GM18499 (cell line): ENCODE measurements at regions not wholly inside any gene's neighbourhood (a gene's known extent, or its start where the extent isn't known, plus 50 kb on each side); places are given as distances from the start of the nearest gene placed in this dataset.

Experiments used
- ATAC-seq: cut with Tn5 transposase; IDR thresholded peaks from one replicate; pipeline ENCODE4 v1.9.1; 2021; ENCODE audit warnings: moderate number of reproducible peaks; ENCODE audit not compliant: insufficient read depth, unreplicated experiment

GRCh38 chr4:32778025-32778424, 2057.9 kb downstream of the PCDH7 start:
- no peak for ATAC-seq

DNA sequence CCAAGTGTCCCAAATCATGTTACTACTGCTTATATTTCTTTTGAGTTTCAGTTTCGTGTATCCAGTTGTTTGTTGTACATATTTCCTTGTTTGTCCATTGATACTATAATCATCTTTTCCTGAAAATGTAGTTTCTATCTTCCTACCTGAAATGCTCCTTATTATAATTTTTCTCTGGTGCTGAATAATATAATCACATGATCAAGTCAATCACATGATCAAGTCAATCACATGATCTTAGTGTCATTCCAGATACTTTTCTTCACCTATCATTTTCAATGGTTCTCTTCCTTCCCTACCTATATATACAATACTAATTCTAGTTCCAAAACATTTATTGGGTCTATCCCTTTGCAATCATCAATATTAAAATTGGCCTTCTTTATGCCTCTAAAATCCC, 2058.8 kb downstream of the PCDH7 start:
- no peak for ATAC-seq

DNA sequence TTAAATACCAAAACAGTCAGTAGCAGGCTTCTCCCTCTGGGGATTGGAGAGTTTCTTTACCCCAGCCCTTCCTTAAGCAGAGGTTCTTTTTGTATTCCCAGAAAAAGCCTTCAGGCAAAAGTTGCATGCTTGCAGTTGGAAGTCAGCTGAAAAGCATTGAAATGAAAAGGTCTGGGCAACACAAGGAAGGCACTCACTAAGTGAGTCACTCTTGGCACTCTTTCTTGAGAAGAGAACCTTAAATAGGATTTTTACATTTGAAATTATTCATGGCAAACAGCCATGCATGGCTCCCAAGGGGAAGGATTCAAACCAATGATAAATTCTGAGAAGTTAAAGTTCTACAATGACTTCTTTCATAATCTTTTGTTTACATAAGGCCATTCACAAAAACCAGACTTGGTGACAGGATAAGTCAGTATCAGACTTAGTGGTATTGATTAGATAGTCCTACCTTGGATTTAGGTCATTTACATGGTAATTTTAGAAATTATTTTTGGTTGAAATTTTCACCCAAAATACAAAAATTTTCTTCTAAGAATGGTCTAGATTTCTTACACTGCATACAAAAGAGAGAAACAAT, 2068.9 kb downstream of the PCDH7 start:
- ATAC-seq = no peak

DNA sequence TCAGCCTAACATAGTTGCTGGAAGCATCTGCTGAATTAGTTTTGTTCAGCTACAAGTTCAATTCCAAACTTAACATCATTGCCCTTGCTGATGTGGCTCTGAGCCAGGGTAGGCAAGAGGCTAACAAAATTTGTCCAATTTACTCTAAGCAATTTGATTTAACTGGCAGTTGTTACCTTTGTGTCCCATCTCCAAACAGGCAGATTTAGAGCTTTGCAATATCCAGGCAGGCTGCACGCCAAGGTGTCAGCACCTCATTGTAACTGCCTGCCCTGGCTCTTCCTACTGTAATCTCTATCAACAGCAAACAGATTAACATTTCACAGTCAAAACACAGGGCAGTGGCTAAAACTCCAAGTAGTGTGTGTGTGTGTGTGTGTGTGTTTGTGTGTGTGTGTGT, 2070.6 kb downstream of the PCDH7 start:
- no peak for ATAC-seq

GRCh38 chr4:32798471-32799159, 2078.4 kb downstream of the PCDH7 start:
- ATAC-seq = no peak

- ATAC-seq = no peak
Observed at GRCh38 chr4:32824336-32824735, 2104.2 kb downstream of the PCDH7 start.

- no peak for ATAC-seq
Observed at GRCh38 chr4:32826169-32826568, 2106.0 kb downstream of the PCDH7 start.

- ATAC-seq = no peak
Observed at GRCh38 chr4:32830160-32830559, 2110.0 kb downstream of the PCDH7 start.

- no peak for ATAC-seq
Observed at GRCh38 chr4:32831104-32831503, 2110.9 kb downstream of the PCDH7 start.

- ATAC-seq = no peak
Observed at GRCh38 chr4:32840461-32841189, 2120.5 kb downstream of the PCDH7 start.

DNA sequence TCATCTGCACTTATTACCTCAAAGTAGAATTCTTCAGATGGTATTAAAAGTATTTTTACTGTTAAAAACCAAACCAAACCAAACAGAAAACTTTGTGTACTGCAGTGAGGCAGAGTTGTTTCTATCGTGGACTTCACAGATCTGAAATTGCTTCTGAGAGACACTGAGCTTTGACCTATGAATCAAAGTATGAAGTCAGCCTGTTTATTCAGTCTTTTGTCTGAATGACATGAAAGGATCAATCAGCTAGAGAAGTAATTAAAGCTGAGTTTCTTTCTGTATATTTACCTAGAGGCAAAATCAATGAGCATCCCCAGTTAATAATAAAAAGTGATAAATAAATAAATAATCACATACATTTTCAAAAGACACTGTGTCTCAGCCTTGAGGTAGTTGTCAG, 2121.0 kb downstream of the PCDH7 start:
- ATAC-seq = no peak

GRCh38 chr4:32847461-32847860, 2127.3 kb downstream of the PCDH7 start:
- no peak for ATAC-seq

DNA sequence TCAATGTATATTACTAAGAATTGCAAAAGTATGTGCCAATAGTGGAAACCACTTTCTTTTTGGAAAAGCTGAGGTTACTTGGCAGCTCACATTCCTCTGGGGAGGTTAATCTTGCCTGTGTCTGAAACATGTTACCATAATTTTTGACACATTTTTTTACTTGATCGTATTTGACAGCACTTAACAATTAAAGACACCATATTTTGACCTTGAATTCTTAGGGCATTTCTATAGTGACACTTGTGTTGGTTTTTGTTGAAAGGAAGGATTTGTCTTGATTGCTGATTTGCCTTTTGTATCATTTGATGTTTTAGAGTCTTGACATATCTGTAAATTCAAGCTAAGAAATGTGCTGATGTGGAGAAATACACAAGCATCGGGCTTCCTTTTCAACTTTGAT, 2135.5 kb downstream of the PCDH7 start:
- no peak for ATAC-seq

DNA sequence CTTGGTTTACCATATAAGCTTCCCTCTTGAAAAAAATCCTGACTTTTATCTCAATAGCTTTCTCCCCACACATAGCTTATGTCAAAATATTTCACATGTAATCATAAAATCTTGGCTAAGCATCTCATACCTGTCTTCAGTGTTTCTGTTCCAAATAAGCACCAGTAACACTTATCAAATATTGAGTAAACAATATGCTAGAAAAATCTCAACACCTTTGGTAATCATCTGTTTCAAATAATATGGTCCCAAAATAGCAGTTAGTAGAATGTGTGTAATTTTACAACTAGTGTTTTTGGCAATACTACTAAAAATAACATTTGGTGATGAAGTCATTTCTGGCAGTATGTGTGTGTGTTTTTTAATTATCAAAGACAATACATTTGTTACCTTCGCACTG, 2138.2 kb downstream of the PCDH7 start:
- no peak for ATAC-seq

DNA sequence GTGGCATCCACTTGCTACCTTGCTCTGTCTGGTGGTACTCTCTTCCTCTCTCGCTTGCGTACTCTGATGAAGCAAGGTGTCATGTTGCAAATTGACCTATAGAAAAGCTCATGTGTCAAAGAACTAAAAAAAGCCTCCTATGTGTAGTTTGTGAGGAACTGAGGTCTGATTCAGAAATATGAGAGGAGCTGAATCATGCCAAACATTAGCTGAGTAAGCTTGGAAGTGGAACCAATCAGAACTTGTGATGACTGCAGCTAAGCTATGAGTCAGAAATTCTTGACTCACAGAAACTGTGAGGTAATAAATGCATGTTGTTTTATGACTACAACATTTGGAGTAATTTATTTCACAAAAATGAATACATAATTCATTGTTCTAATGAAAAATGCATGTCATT, 2138.8 kb downstream of the PCDH7 start:
- no peak for ATAC-seq

GRCh38 chr4:32864713-32865351, 2144.7 kb downstream of the PCDH7 start:
- no peak for ATAC-seq

GRCh38 chr4:32876546-32876945, 2156.4 kb downstream of the PCDH7 start:
- no peak for ATAC-seq

- ATAC-seq = no peak
Observed at GRCh38 chr4:32879913-32880312, 2159.7 kb downstream of the PCDH7 start.

- ATAC-seq = no peak
Observed at GRCh38 chr4:32884198-32884597, 2164.0 kb downstream of the PCDH7 start.

DNA sequence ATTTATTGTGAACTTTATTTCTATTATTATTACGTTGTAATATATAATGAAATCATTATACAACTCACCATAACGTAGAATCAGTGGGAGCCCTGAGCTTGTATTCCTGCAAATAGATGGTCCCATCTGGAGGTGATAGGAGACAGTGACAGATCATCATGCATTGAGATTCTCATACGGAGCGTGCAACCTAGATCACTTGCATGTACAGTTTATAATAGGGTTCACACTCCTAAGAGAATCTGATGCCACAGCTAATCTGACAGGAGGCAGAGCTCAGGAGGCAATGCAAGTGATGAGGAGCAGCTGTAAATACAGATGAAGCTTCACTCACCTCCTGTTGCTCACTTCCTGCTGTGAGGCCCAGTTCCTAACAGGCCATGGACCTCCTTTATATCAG, 2170.2 kb downstream of the PCDH7 start:
- no peak for ATAC-seq

DNA sequence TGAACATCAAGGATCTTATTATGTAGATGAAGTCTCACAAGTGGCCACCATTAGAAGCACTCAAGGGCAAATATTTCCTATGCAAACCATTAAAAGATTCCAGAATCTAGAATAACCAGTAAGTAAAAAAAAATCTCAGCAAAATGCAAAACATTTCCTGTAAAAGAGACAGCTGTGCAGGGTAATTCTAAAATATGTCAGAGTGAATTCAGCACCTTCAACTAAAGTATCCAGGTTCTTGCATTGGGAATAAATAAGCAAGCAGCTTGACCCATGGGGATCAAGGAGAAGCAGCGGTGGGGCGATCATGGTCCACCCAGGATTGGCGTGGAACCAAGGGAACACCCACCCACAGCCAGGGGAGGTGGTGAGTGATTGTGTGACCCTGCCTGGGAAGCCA, 2188.9 kb downstream of the PCDH7 start:
- no peak for ATAC-seq
